ENCODE measurements at regions not wholly inside any gene's neighbourhood (a gene's known extent, or its start where the extent isn't known, plus 50 kb on each side); places are given as distances from the start of the nearest gene placed in this dataset.

DNA sequence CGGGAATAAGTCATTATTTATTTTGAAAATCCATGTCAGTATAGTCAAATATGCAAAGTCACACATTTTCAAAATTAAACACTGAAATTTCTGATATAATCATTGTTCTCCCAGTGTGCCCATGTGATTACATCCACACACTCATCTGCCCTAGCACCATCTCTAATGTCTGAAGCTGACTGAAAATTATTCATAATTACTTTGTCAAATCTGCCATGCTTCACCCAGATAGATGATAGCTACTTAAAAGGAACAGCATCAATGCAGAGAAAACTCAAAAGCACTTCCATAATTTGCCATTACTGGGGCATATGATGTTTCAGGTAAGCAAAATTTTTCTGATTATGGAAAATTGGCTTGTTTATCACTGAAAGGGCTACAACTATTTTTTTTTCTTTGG, 1433.3 kb upstream of the IGFBP7 start:
- TF ChIP-seq, protein P1, sequence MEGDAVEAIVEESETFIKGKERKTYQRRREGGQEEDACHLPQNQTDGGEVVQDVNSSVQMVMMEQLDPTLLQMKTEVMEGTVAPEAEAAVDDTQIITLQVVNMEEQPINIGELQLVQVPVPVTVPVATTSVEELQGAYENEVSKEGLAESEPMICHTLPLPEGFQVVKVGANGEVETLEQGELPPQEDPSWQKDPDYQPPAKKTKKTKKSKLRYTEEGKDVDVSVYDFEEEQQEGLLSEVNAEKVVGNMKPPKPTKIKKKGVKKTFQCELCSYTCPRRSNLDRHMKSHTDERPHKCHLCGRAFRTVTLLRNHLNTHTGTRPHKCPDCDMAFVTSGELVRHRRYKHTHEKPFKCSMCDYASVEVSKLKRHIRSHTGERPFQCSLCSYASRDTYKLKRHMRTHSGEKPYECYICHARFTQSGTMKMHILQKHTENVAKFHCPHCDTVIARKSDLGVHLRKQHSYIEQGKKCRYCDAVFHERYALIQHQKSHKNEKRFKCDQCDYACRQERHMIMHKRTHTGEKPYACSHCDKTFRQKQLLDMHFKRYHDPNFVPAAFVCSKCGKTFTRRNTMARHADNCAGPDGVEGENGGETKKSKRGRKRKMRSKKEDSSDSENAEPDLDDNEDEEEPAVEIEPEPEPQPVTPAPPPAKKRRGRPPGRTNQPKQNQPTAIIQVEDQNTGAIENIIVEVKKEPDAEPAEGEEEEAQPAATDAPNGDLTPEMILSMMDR (IDR thresholded peaks at IDR 0.05; ENCODE audit: extremely low read depth in 1 of 2, insufficient read depth in 1 of 2, low read depth in 1 of 2, low read length in 2 of 2), result no peak
- TF ChIP-seq POLR2A (IDR thresholded peaks at IDR 0.05; ENCODE audit: low read depth, low read length), result no peak
- TF ChIP-seq, protein P2, sequence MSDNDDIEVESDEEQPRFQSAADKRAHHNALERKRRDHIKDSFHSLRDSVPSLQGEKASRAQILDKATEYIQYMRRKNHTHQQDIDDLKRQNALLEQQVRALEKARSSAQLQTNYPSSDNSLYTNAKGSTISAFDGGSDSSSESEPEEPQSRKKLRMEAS (IDR thresholded peaks at IDR 0.05; ENCODE audit: insufficient read depth, insufficient read length), result no peak

All from endothelial cell of umbilical vein (primary cell).